IMR-90 (cell line): ENCODE measurements at regions not wholly inside any gene's neighbourhood (a gene's known extent, or its start where the extent isn't known, plus 50 kb on each side); places are given as distances from the start of the nearest gene placed in this dataset.

Source experiments
- ATAC-seq: fragments of 200-7000 bp; cut with Tn5 transposase; 2 replicates; pipeline ENCODE4 v1.9.1; 2020; ENCODE audit warnings: low read depth, mild to moderate bottlenecking, moderate library complexity
- BruUV-seq: library from RNA; stranded (reverse); fragments of 400-500 nt; replicated peaks from 2 replicates; lab custom pipeline; 2021; lab: Mats Ljungman, UMichigan
- CTCF ChIA-PET: fragments of 300-600 bp; formaldehyde crosslinking; extraction: SDS; loops from one replicate; lab custom pipeline; 2021; ENCODE audit warnings: antibody characterized with exemption; lab: Yijun Ruan, JAX
- POLR2A ChIA-PET: fragments of 300-600 bp; sonication (Branson Sonifier 250); formaldehyde crosslinking; loops from one replicate; lab custom pipeline; 2022; ENCODE audit warnings: antibody characterized with exemption; ENCODE audit not compliant: unreplicated experiment; lab: Charles Lee
- DNase-seq: peaks from one replicate; pipeline ENCODE4 v3.0.0; 2013
- H2AFZ ChIP-seq: replicated peaks from 2 replicates; pipeline ENCODE3; 2013; ENCODE audit warnings: low read length, mild to moderate bottlenecking; ENCODE audit not compliant: poor library complexity
- H2AK5ac ChIP-seq: 2 replicates; pipeline ENCODE4 v1.6.1; 2013; ENCODE audit warnings: low read depth, low read length, inconsistent platforms
- H2AK9ac ChIP-seq: replicated peaks from 2 replicates; pipeline ENCODE3; 2013; ENCODE audit warnings: mild to moderate bottlenecking, low read depth, low read length, moderate library complexity; ENCODE audit not compliant: poor library complexity
- H2BK120ac ChIP-seq: 2 replicates; pipeline ENCODE4 v1.6.1; 2013; ENCODE audit warnings: low read depth, low read length, inconsistent platforms
- H2BK15ac ChIP-seq: 3 replicates; pipeline ENCODE4 v1.6.1; 2013; ENCODE audit warnings: low read depth, low read length, inconsistent platforms
- H2BK20ac ChIP-seq: 2 replicates; pipeline ENCODE4 v1.6.1; 2013; ENCODE audit warnings: low read depth, mild to moderate bottlenecking, inconsistent platforms, low read length, moderate library complexity
- H2BK5ac ChIP-seq: 2 replicates; pipeline ENCODE4 v1.6.1; 2013; ENCODE audit warnings: mild to moderate bottlenecking, low read depth, low read length, inconsistent platforms; ENCODE audit not compliant: poor library complexity, severe bottlenecking
- H3K14ac ChIP-seq: replicated peaks from 2 replicates; pipeline ENCODE4 v1.6.1; 2013; ENCODE audit warnings: low read depth, low read length, inconsistent platforms
- H3K18ac ChIP-seq: 2 replicates; pipeline ENCODE4 v1.6.1; 2013; ENCODE audit warnings: low read depth, low read length, control low read depth
- H3K23ac ChIP-seq: 2 replicates; pipeline ENCODE4 v1.6.1; 2013; ENCODE audit warnings: low read depth, low read length, inconsistent platforms
- H3K27ac ChIP-seq: 2 replicates; pipeline ENCODE4 v1.5.1; 2013; ENCODE audit warnings: mild to moderate bottlenecking, control low read depth, low read length; ENCODE audit not compliant: insufficient read depth
- H3K27me3 ChIP-seq: 2 replicates; pipeline ENCODE4 v1.6.1; 2013; ENCODE audit warnings: low read length; ENCODE audit not compliant: control insufficient read depth, insufficient read depth
- H3K36me3 ChIP-seq: 2 replicates; pipeline ENCODE4 v1.6.1; 2013; ENCODE audit warnings: low read length, mixed read lengths; ENCODE audit not compliant: control insufficient read depth, insufficient read depth
- H3K4ac ChIP-seq: 2 replicates; pipeline ENCODE4 v1.6.1; 2013; ENCODE audit warnings: low read depth, low read length, inconsistent platforms
- H3K4me1 ChIP-seq: 2 replicates; pipeline ENCODE4 v1.6.1; 2013; ENCODE audit warnings: low read length, mixed read lengths; ENCODE audit not compliant: control insufficient read depth, insufficient read depth
- H3K4me2 ChIP-seq: 2 replicates; pipeline ENCODE4 v1.6.1; 2013; ENCODE audit warnings: low read depth, mild to moderate bottlenecking, control low read depth, low read length, moderate library complexity
- H3K4me3 ChIP-seq: 2 replicates; pipeline ENCODE4 v1.5.1; 2013; ENCODE audit warnings: low read depth, mild to moderate bottlenecking, control low read depth, low read length, moderate library complexity; ENCODE audit not compliant: insufficient read depth
- H3K56ac ChIP-seq: 2 replicates; pipeline ENCODE4 v1.6.1; 2013; ENCODE audit warnings: low read length, inconsistent platforms; ENCODE audit not compliant: insufficient read depth; ENCODE audit errors: extremely low read depth
- H3K79me1 ChIP-seq, 2 experiments: 2 replicates each; pipeline ENCODE4 v1.6.1; 2013; ENCODE audit warnings: low read length in 2 of 2, inconsistent platforms in 1 of 2, low read depth in 1 of 2
- H3K9ac ChIP-seq: 2 replicates; pipeline ENCODE4 v1.6.1; 2013; ENCODE audit warnings: low read depth, low read length, control low read depth
- H3K9me1 ChIP-seq: 2 replicates; pipeline ENCODE4 v1.6.1; 2013; ENCODE audit warnings: low read length, inconsistent platforms; ENCODE audit not compliant: insufficient read depth
- H3K9me3 ChIP-seq: 2 replicates; pipeline ENCODE4 v1.6.1; 2013; ENCODE audit warnings: low read length; ENCODE audit not compliant: control insufficient read depth, insufficient read depth
- H4K20me1 ChIP-seq: 2 replicates; pipeline ENCODE4 v1.6.1; 2013; ENCODE audit warnings: low read length, inconsistent platforms; ENCODE audit not compliant: insufficient read depth
- H4K5ac ChIP-seq: 2 replicates; pipeline ENCODE4 v1.6.1; 2013; ENCODE audit warnings: mild to moderate bottlenecking, low read depth, low read length, control low read depth
- H4K8ac ChIP-seq, 2 experiments: 2 replicates each; pipeline ENCODE4 v1.6.1; 2013; ENCODE audit warnings: low read depth in 2 of 2, low read length in 2 of 2, control low read depth in 1 of 2, inconsistent platforms in 1 of 2
- H4K91ac ChIP-seq: 2 replicates; pipeline ENCODE4 v1.6.1; 2013; ENCODE audit warnings: low read depth, low read length, inconsistent platforms; ENCODE audit not compliant: insufficient read depth
- FOS ChIP-seq: fragments of 150-350 bp; IDR thresholded peaks from 2 replicates; pipeline ENCODE4 v1.6.1; 2016; ENCODE audit warnings: low read depth, low read length
- MAFK ChIP-seq: IDR thresholded peaks from 2 replicates; pipeline ENCODE4 v1.6.1; 2012; ENCODE audit warnings: low read depth, low read length, improper control_type of control experiment
- POLR2A ChIP-seq: IDR thresholded peaks from 2 replicates; pipeline ENCODE4 v1.6.1; 2012; ENCODE audit warnings: mild to moderate bottlenecking, low read depth, low read length
- WGBS, 2 experiments: methylation state at CpG; one replicate each; pipeline versions ENCODE4 v1.1.5 to v1.1.7; 2013; ENCODE audit warnings: missing lambda C conversion rate in 2 of 2; ENCODE audit not compliant: insufficient read length in 1 of 2; ENCODE audit errors: extremely low coverage in 2 of 2; 5-methylcytosine and 5-hydroxymethylcytosine counted together
- dilution Hi-C: fragments of 300-500 bp; cut with HindIII; formaldehyde crosslinking; loops from one replicate; pipeline ENCODE4 v1.14.3; 2018; ENCODE audit warnings: low sequenced_read_pairs; ENCODE audit not compliant: unreplicated experiment
- in situ Hi-C: fragments of 300-500 bp; cut with MboI; formaldehyde crosslinking; loops from 3 replicates; pipeline ENCODE4 v1.14.3; 2019; ENCODE audit warnings: low sequenced_read_pairs, inconsistent platforms, mixed read lengths
- intact Hi-C: fragments of 100-400 bp; cut with micrococcal nuclease; formaldehyde crosslinking; loops from 2 replicates; pipeline ENCODE4 v1.10.0; 2022

DNA sequence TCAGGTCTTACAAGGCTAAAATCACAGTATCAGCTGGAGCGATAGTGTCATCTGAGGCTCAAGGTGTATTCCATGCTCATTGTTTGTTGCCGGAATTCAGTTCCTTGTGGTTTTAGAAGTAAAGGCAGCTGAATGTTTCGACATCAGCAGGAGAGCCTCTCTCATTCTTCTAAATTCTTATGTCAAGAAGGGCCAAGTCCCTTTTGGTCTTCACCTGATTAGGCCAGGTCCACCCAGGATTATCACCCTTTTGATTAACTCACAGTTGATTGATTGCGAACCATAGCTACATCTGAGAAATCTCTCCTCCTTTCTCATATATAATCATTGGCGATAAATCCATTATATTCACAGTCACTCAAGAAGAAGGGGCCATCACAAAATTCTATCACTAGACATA, 806.7 kb upstream of the PRMT6 start:
- no peak overlapping the region for H2AFZ ChIP-seq
- intact Hi-C loops = no loop called here
- H3K14ac ChIP-seq = no peak overlapping the region
- ATAC-seq (no peak), DNase-seq (no peak)
- no peaks in the 10 kb centered on the region for H3K27me3 ChIP-seq
- no peak overlapping the region for H4K8ac ChIP-seq
- no peak overlapping the region for H4K5ac ChIP-seq
- TF ChIP-seq MAFK (no peak), FOS (no peak), POLR2A (no peak)
- H2AK9ac ChIP-seq = no peak overlapping the region
- no peak overlapping the region for H2BK120ac ChIP-seq
- dilution Hi-C loops = no loop called here
- no peak overlapping the region for H2BK5ac ChIP-seq
- no peak overlapping the region for H3K4me3 ChIP-seq
- no peaks in the 10 kb centered on the region for H3K79me1 ChIP-seq
- H3K56ac ChIP-seq = no peak overlapping the region
- WGBS, 2 experiments = no CpG with 5 or more reads among the region's 5 CpGs
- H2BK15ac ChIP-seq = no peak overlapping the region
- no TSS peak for BruUV-seq
- no peaks in the 10 kb centered on the region for H3K4me1 ChIP-seq
- H3K4ac ChIP-seq = no peak overlapping the region
- 0 out of 2 replicates have a peak, but pooled peaks cover 7% of the 10 kb centered on the region for H3K9me3 ChIP-seq
- ChIA-PET CTCF (no interaction called here), POLR2A (no interaction called here)
- H3K18ac ChIP-seq = no peak overlapping the region
- H4K91ac ChIP-seq = no peak overlapping the region
- in situ Hi-C loops = no loop called here
- H3K27ac ChIP-seq = no peak overlapping the region
- H4K20me1 ChIP-seq = no peaks in the 10 kb centered on the region
- no peak overlapping the region for H3K4me2 ChIP-seq
- no peaks in the 10 kb centered on the region for H3K9me1 ChIP-seq
- no peak overlapping the region for H3K23ac ChIP-seq
- H2BK20ac ChIP-seq = no peak overlapping the region
- no peak overlapping the region for H2AK5ac ChIP-seq
- H3K9ac ChIP-seq = no peak overlapping the region
- no peaks in the 10 kb centered on the region for H3K36me3 ChIP-seq
